Stomach (tissue), 8 donors: ENCODE measurements at regions not wholly inside any gene's neighbourhood (a gene's known extent, or its start where the extent isn't known, plus 50 kb on each side); places are given as distances from the start of the nearest gene placed in this dataset.

ENCODE experiments used
- DNase-seq, 2 donors: peaks; one replicate each; pipeline versions ENCODE4 v3.0.0 to v3.0.0-alpha.2; 2013 to 2019
- H3K27ac ChIP-seq, 5 donors: fragments of 200-600 bp in 4 of 5; sonication (generic) in 4 of 5; one replicate each; pipeline ENCODE4 v1.5.1; 2013 to 2019; ENCODE audit warnings: mild to moderate bottlenecking in 1 of 5, moderate library complexity in 1 of 5
- H3K27me3 ChIP-seq, 3 donors: fragments of 200-600 bp; sonication (generic); one replicate each; pipeline ENCODE4 v1.5.1; 2017 to 2019; ENCODE audit warnings: mixed run types in 1 of 3
- H3K36me3 ChIP-seq, 4 donors: fragments of 200-600 bp; sonication (generic); 1 replicate in 3 of 4; 2 replicates in 1 of 4; pipeline ENCODE4 v1.5.1; 2016 to 2019
- H3K4me1 ChIP-seq, 4 donors: fragments of 200-600 bp; sonication (generic); one replicate each; pipeline ENCODE4 v1.5.1; 2016 to 2019
- H3K4me3 ChIP-seq, 4 donors: fragments of 200-600 bp; sonication (generic) in 3 of 4; one replicate each; pipeline ENCODE4 v1.5.1; 2016 to 2019; ENCODE audit warnings: mild to moderate bottlenecking in 1 of 4
- H3K9me3 ChIP-seq, 4 donors: fragments of 200-600 bp; sonication (generic); one replicate each; pipeline ENCODE4 v1.5.1; 2016 to 2019
- CTCF ChIP-seq, 7 experiments: fragments of 450-650 bp in 4 of 7; fragments of 200-600 bp in 3 of 7; sonication (generic) in 3 of 7; IDR thresholded peaks; one replicate each; pipeline ENCODE4 v1.5.1; 2016 to 2019; ENCODE audit warnings: antibody characterized with exemption in 7 of 7, control low read depth in 2 of 7, mild to moderate bottlenecking in 1 of 7
- EP300 ChIP-seq: sonication (generic); formaldehyde crosslinking; IDR thresholded peaks from one replicate; pipeline ENCODE4 v1.6.1; 2017; ENCODE audit warnings: antibody characterized with exemption
- POLR2A ChIP-seq, 4 donors: fragments of 450-650 bp; IDR thresholded peaks; one replicate each; pipeline ENCODE4 v1.6.1; 2016; ENCODE audit warnings: antibody characterized with exemption in 4 of 4, control low read depth in 2 of 4, mild to moderate bottlenecking in 1 of 4, moderate library complexity in 1 of 4
- POLR2AphosphoS5 ChIP-seq, 3 donors: sonication (generic); formaldehyde crosslinking; IDR thresholded peaks; one replicate each; pipeline ENCODE4 v1.6.1; 2016; ENCODE audit warnings: antibody characterized with exemption in 3 of 3
- WGBS, 5 donors: extraction: QIAGEN DNeasy Blood & Tissue Kit in 3 of 5; methylation state at CpG; one replicate each; pipeline versions ENCODE4 v1.1.5 to v1.1.7; 2013 to 2018; 5-methylcytosine and 5-hydroxymethylcytosine counted together
- intact Hi-C: fragments of 100-400 bp; cut with DNase I; formaldehyde crosslinking; loops from one replicate; pipeline ENCODE4 v1.15.1; 2023; ENCODE audit warnings: low total_unique reads
- donor health status: healthy with polysubstance abuse.
- donor health status: Bipolar disorder and iron deficiency.
- donor health status: healthy.

- DNase-seq, result peak in 1 of 2 donors; percentile 75
- no peaks in the 10 kb centered on the region for H3K9me3 ChIP-seq
- 15 to 24% (median 21%) methylated on average over 13 of the region's 13 CpGs for WGBS, 5 donors
- no peaks in the 10 kb centered on the region for H3K36me3 ChIP-seq
- no peak for TF ChIP-seq CTCF (IDR thresholded peaks at IDR 0.05)
- TF ChIP-seq POLR2AphosphoS5 (IDR thresholded peaks at IDR 0.05), result no peak
- TF ChIP-seq POLR2A (IDR thresholded peaks at IDR 0.05), result no peak
- no peak for TF ChIP-seq EP300
- peaks cover 0 to 8% (median 0%) of the 10 kb centered on the region in 4 donors for H3K4me1 ChIP-seq
- H3K27ac ChIP-seq, result no peak overlapping the region
- H3K4me3 ChIP-seq, result peak overlapping the region; percentile 15 to 30 (median 21)
- intact Hi-C loops, result no loop called here
- H3K27me3 ChIP-seq, result no peaks in the 10 kb centered on the region
Measured at GRCh38 chr14:97634751-97635150, 837.6 kb downstream of the VRK1 start.

- H3K4me3 ChIP-seq, result no peak overlapping the region
- intact Hi-C loops, result no loop called here
- peak overlapping the region in 1 of 5 donors; percentile 32 for H3K27ac ChIP-seq
- no peaks in the 10 kb centered on the region for H3K27me3 ChIP-seq
- no peaks in the 10 kb centered on the region for H3K9me3 ChIP-seq
- H3K36me3 ChIP-seq, result no peaks in the 10 kb centered on the region
- 49 to 64% (median 59%) methylated on average over 3 of the region's 3 CpGs for WGBS, 5 donors
- TF ChIP-seq POLR2AphosphoS5 (IDR thresholded peaks at IDR 0.05), result no peak
- no peak for TF ChIP-seq EP300
- TF ChIP-seq POLR2A (IDR thresholded peaks at IDR 0.05), result no peak
- no peak for TF ChIP-seq CTCF (IDR thresholded peaks at IDR 0.05)
- H3K4me1 ChIP-seq, result peaks cover 0 to 7% (median 0%) of the 10 kb centered on the region in 4 donors
- no peak for DNase-seq
Measured at GRCh38 chr14:97638864-97639263, 841.7 kb downstream of the VRK1 start.

GRCh38 chr14:97640031-97640430, 842.8 kb downstream of the VRK1 start:
- no peaks in the 10 kb centered on the region for H3K9me3 ChIP-seq
- no peaks in the 10 kb centered on the region for H3K4me1 ChIP-seq
- no peak overlapping the region for H3K27ac ChIP-seq
- DNase-seq, result no peak
- 57 to 74% (median 63%) methylated on average over 5 of the region's 5 CpGs for WGBS, 5 donors
- no peaks in the 10 kb centered on the region for H3K27me3 ChIP-seq
- TF ChIP-seq EP300 (no peak), CTCF (IDR thresholded peaks at IDR 0.05) (no peak), POLR2AphosphoS5 (IDR thresholded peaks at IDR 0.05) (no peak), POLR2A (IDR thresholded peaks at IDR 0.05) (no peak)
- H3K36me3 ChIP-seq, result no peaks in the 10 kb centered on the region
- intact Hi-C loops, result no loop called here
- no peak overlapping the region for H3K4me3 ChIP-seq

- Histone ChIP-seq H3K4me1 (no peaks in the 10 kb centered on the region), H3K27me3 (no peaks in the 10 kb centered on the region), H3K9me3 (no peaks in the 10 kb centered on the region), H3K27ac (no peak overlapping the region), H3K36me3 (no peaks in the 10 kb centered on the region), H3K4me3 (no peak overlapping the region)
- 45 to 64% (median 54%) methylated on average over 8 of the region's 8 CpGs for WGBS, 5 donors
- no peak for TF ChIP-seq EP300
- no peak for TF ChIP-seq POLR2AphosphoS5 (IDR thresholded peaks at IDR 0.05)
- TF ChIP-seq POLR2A (IDR thresholded peaks at IDR 0.05), result no peak
- no peak for TF ChIP-seq CTCF (IDR thresholded peaks at IDR 0.05)
- DNase-seq, result no peak
- intact Hi-C loops, result no loop called here
Measured at GRCh38 chr14:97641827-97642226, 844.6 kb downstream of the VRK1 start.
